Tibial nerve (tissue), 3 donors: ENCODE measurements at regions not wholly inside any gene's neighbourhood (a gene's known extent, or its start where the extent isn't known, plus 50 kb on each side); places are given as distances from the start of the nearest gene placed in this dataset.

ENCODE experiments used
- CTCF ChIP-seq, 5 experiments: fragments of 200-600 bp in 3 of 5; fragments of 450-650 bp in 2 of 5; sonication (generic) in 3 of 5; IDR thresholded peaks; one replicate each; pipeline ENCODE4 v1.5.1; 2016 to 2019; ENCODE audit warnings: antibody characterized with exemption in 5 of 5, mild to moderate bottlenecking in 3 of 5, moderate library complexity in 2 of 5
- POLR2A ChIP-seq, 2 donors: fragments of 450-650 bp; IDR thresholded peaks; one replicate each; pipeline ENCODE4 v1.6.1; 2017; ENCODE audit warnings: antibody characterized with exemption in 2 of 2, mild to moderate bottlenecking in 2 of 2, moderate library complexity in 2 of 2

GRCh38 chr14:59046746-59047145, 141.7 kb upstream of the DAAM1 start:
- TF ChIP-seq CTCF (IDR thresholded peaks at IDR 0.05), result no peak
- no peak for TF ChIP-seq POLR2A (IDR thresholded peaks at IDR 0.05)
